ENCODE measurements at regions not wholly inside any gene's neighbourhood (a gene's known extent, or its start where the extent isn't known, plus 50 kb on each side); places are given as distances from the start of the nearest gene placed in this dataset.
"Not testable (repeated sequence)": the region's sequence is repeated elsewhere in the genome, so short reads cannot be mapped to it uniquely, and the experiment has no call there.

GRCh38 chr5:30347858-30348257, 845.6 kb upstream of the CDH6 start:
- no peak for DNase-seq
- Histone ChIP-seq H3K27ac (ENCODE audit: low read depth in 2 of 2, low read length in 2 of 2) (no peak overlapping the region), H3K9ac (ENCODE audit: low read length in 3 of 3) (no peak overlapping the region), H3K9me3 (ENCODE audit: control insufficient read depth in 2 of 3, insufficient read depth in 1 of 3, low read length in 3 of 3) (no peaks in the 10 kb centered on the region), H3K4me3 (ENCODE audit: low read length in 3 of 3) (no peak overlapping the region), H3K4me1 (ENCODE audit: control insufficient read depth in 2 of 3, insufficient read depth in 2 of 3, low read depth in 1 of 3, low read length in 3 of 3) (no peaks in the 10 kb centered on the region), H3K27me3 (ENCODE audit: control insufficient read depth, insufficient read depth, low read length) (no peaks in the 10 kb centered on the region), H3K36me3 (ENCODE audit: control insufficient read depth in 2 of 3, insufficient read depth in 3 of 3, low read length in 3 of 3) (no peaks in the 10 kb centered on the region)
- FAIRE-seq: no peak
- intact Hi-C loops (cut with DNase I): no loop called here
- no peak for TF ChIP-seq CTCF (IDR thresholded peaks at IDR 0.05; ENCODE audit: borderline replicate concordance, extremely low read depth, insufficient read depth)

GRCh38 chr5:30345539-30346345, 847.7 kb upstream of the CDH6 start:
- FAIRE-seq; H3K36me3 ChIP-seq (ENCODE audit: control insufficient read depth in 2 of 3, insufficient read depth in 3 of 3, low read length in 3 of 3); H3K4me3 ChIP-seq (ENCODE audit: low read length in 3 of 3); H3K27me3 ChIP-seq (ENCODE audit: control insufficient read depth, insufficient read depth, low read length); H3K27ac ChIP-seq (ENCODE audit: low read depth in 2 of 2, low read length in 2 of 2); H3K4me1 ChIP-seq (ENCODE audit: control insufficient read depth in 2 of 3, insufficient read depth in 2 of 3, low read depth in 1 of 3, low read length in 3 of 3); H3K9ac ChIP-seq (ENCODE audit: low read length in 3 of 3); H3K9me3 ChIP-seq (ENCODE audit: control insufficient read depth in 2 of 3, insufficient read depth in 1 of 3, low read length in 3 of 3); intact Hi-C loops (cut with DNase I): not testable (repeated sequence)
- DNase-seq: peak in 1 of 5 donors; percentile 66

GRCh38 chr5:30343707-30344106, 849.8 kb upstream of the CDH6 start:
- Histone ChIP-seq H3K9me3 (ENCODE audit: control insufficient read depth in 2 of 3, insufficient read depth in 1 of 3, low read length in 3 of 3) (no peaks in the 10 kb centered on the region), H3K9ac (ENCODE audit: low read length in 3 of 3) (no peak overlapping the region), H3K4me1 (ENCODE audit: control insufficient read depth in 2 of 3, insufficient read depth in 2 of 3, low read depth in 1 of 3, low read length in 3 of 3) (no peaks in the 10 kb centered on the region), H3K27ac (ENCODE audit: low read depth in 2 of 2, low read length in 2 of 2) (no peak overlapping the region), H3K27me3 (ENCODE audit: control insufficient read depth, insufficient read depth, low read length) (no peaks in the 10 kb centered on the region), H3K4me3 (ENCODE audit: low read length in 3 of 3) (no peak overlapping the region), H3K36me3 (ENCODE audit: control insufficient read depth in 2 of 3, insufficient read depth in 3 of 3, low read length in 3 of 3) (no peaks in the 10 kb centered on the region)
- FAIRE-seq (no peak), DNase-seq (no peak)
- intact Hi-C loops (cut with DNase I): no loop called here
- TF ChIP-seq CTCF (IDR thresholded peaks at IDR 0.05; ENCODE audit: borderline replicate concordance, extremely low read depth, insufficient read depth): no peak

GRCh38 chr5:30341466-30341865, 852.0 kb upstream of the CDH6 start:
- no peak overlapping the region for H3K9ac ChIP-seq (ENCODE audit: low read length in 3 of 3)
- no peak overlapping the region for H3K27ac ChIP-seq (ENCODE audit: low read depth in 2 of 2, low read length in 2 of 2)
- intact Hi-C loops (cut with DNase I): no loop called here
- no peaks in the 10 kb centered on the region for H3K27me3 ChIP-seq (ENCODE audit: control insufficient read depth, insufficient read depth, low read length)
- no peak for TF ChIP-seq CTCF (IDR thresholded peaks at IDR 0.05; ENCODE audit: borderline replicate concordance, extremely low read depth, insufficient read depth)
- no peaks in the 10 kb centered on the region for H3K9me3 ChIP-seq (ENCODE audit: control insufficient read depth in 2 of 3, insufficient read depth in 1 of 3, low read length in 3 of 3)
- H3K36me3 ChIP-seq (ENCODE audit: control insufficient read depth in 2 of 3, insufficient read depth in 3 of 3, low read length in 3 of 3): no peaks in the 10 kb centered on the region
- no peaks in the 10 kb centered on the region for H3K4me1 ChIP-seq (ENCODE audit: control insufficient read depth in 2 of 3, insufficient read depth in 2 of 3, low read depth in 1 of 3, low read length in 3 of 3)
- no peak overlapping the region for H3K4me3 ChIP-seq (ENCODE audit: low read length in 3 of 3)
- no peak for DNase-seq
- FAIRE-seq: peak; percentile 11
